Keratinocyte (primary cell): ENCODE measurements at regions not wholly inside any gene's neighbourhood (a gene's known extent, or its start where the extent isn't known, plus 50 kb on each side); places are given as distances from the start of the nearest gene placed in this dataset.

Experiments
- DNase-seq: peaks from one replicate; pipeline ENCODE4 v3.0.0-alpha.2; 2011; ENCODE audit warnings: low read depth, missing footprints, low spot score
- FAIRE-seq: peaks from 2 replicates; lab custom pipeline; 2011; peaks lifted over from hg19 to GRCh38; lab: Jason Lieb, UNC
- H2AFZ ChIP-seq: 2 replicates; pipeline ENCODE4 v1.6.0; 2012; ENCODE audit warnings: low read length, control low read depth, inconsistent platforms; ENCODE audit not compliant: control insufficient read depth
- H3K27ac ChIP-seq: 2 replicates; pipeline ENCODE4 v1.5.1; 2011; ENCODE audit warnings: low read length; ENCODE audit not compliant: control insufficient read depth, insufficient read depth
- H3K27me3 ChIP-seq: 3 replicates; pipeline ENCODE4 v1.6.0; 2011; ENCODE audit warnings: low read length; ENCODE audit not compliant: control insufficient read depth, insufficient read depth; ENCODE audit errors: extremely low read depth
- H3K36me3 ChIP-seq, 2 experiments: 2 replicates in 1 of 2; 3 replicates in 1 of 2; pipeline ENCODE4 v1.5.1; 2011; ENCODE audit warnings: low read length in 2 of 2, mild to moderate bottlenecking in 1 of 2; ENCODE audit not compliant: control insufficient read depth in 2 of 2, insufficient read depth in 2 of 2; ENCODE audit errors: extremely low read depth in 1 of 2
- H3K4me1 ChIP-seq: 3 replicates; pipeline ENCODE4 v1.5.1; 2011; ENCODE audit warnings: low read length; ENCODE audit not compliant: control insufficient read depth, insufficient read depth; ENCODE audit errors: extremely low read depth
- H3K4me2 ChIP-seq: 3 replicates; pipeline ENCODE4 v1.6.0; 2011; ENCODE audit warnings: low read depth, low read length; ENCODE audit not compliant: control insufficient read depth, insufficient read depth; ENCODE audit errors: extremely low read depth
- H3K4me3 ChIP-seq, 3 experiments: fragments of 200-600 bp in 1 of 3; sonication (generic) in 1 of 3; 2 replicates in 2 of 3; 3 replicates in 1 of 3; pipeline ENCODE4 v1.5.1; 2011 to 2016; ENCODE audit warnings: low read length in 3 of 3, mild to moderate bottlenecking in 3 of 3, control low read depth in 2 of 3, inconsistent platforms in 1 of 3, low read depth in 1 of 3, mixed read lengths in 1 of 3, mixed run types in 1 of 3, moderate library complexity in 1 of 3; ENCODE audit not compliant: control insufficient read depth in 2 of 3, insufficient read depth in 2 of 3; ENCODE audit errors: extremely low read depth in 1 of 3
- H3K79me2 ChIP-seq: 2 replicates; pipeline ENCODE4 v1.6.0; 2012; ENCODE audit warnings: low read length; ENCODE audit not compliant: control insufficient read depth, insufficient read depth
- H3K9ac ChIP-seq: 3 replicates; pipeline ENCODE4 v1.6.0; 2011; ENCODE audit warnings: low read length; ENCODE audit not compliant: control insufficient read depth, insufficient read depth; ENCODE audit errors: extremely low read depth
- H3K9me1 ChIP-seq: 3 replicates; pipeline ENCODE4 v1.6.0; 2011; ENCODE audit warnings: low read length; ENCODE audit not compliant: control insufficient read depth, insufficient read depth; ENCODE audit errors: extremely low read depth
- H3K9me3 ChIP-seq: 2 replicates; pipeline ENCODE4 v1.5.1; 2012; ENCODE audit warnings: low read depth, low read length; ENCODE audit not compliant: control insufficient read depth
- H4K20me1 ChIP-seq: 3 replicates; pipeline ENCODE4 v1.6.0; 2011; ENCODE audit warnings: low read length; ENCODE audit not compliant: control insufficient read depth, insufficient read depth; ENCODE audit errors: extremely low read depth
- CTCF ChIP-seq, 3 experiments: IDR thresholded peaks in 1 of 3; conservative IDR thresholded peaks in 1 of 3; optimal IDR thresholded peaks in 1 of 3; 2 replicates in 2 of 3; 3 replicates in 1 of 3; pipeline versions ENCODE3 to v1.5.1; 2011; ENCODE audit warnings: low read length in 3 of 3, mild to moderate bottlenecking in 3 of 3, moderate library complexity in 2 of 3, control low read depth in 1 of 3, inconsistent platforms in 1 of 3; ENCODE audit not compliant: insufficient read depth in 2 of 3; ENCODE audit errors: extremely low read depth in 1 of 3
- EZH2 ChIP-seq: IDR thresholded peaks from one replicate; pipeline ENCODE4 v1.6.1; 2012; ENCODE audit warnings: inconsistent platforms, mild to moderate bottlenecking, low read length, moderate library complexity
- dilution Hi-C: fragments of 300-500 bp; cut with MboI; formaldehyde crosslinking; loops from one replicate; pipeline ENCODE4 v1.7.0; 2020; ENCODE audit warnings: low sequenced_read_pairs; ENCODE audit not compliant: extremely low pct_ligation_motif_present

GRCh38 chr4:64756016-64756415 is 346.8 kb upstream of the TECRL start:
- H3K79me2 ChIP-seq = no peaks in the 10 kb centered on the region
- H3K4me2 ChIP-seq = no peak overlapping the region
- TF ChIP-seq EZH2 (no peak), CTCF (optimal IDR thresholded peaks at IDR 0.05 in 1 of 3, IDR thresholded peaks at IDR 0.05 in 1 of 3, conservative IDR thresholded peaks at IDR 0.05 in 1 of 3; ENCODE audit: extremely low read depth in 1 of 3, insufficient read depth in 2 of 3, low read length in 3 of 3) (no peak)
- peak; percentile 9 for DNase-seq
- no peaks in the 10 kb centered on the region for H3K9me1 ChIP-seq
- H3K4me1 ChIP-seq = no peaks in the 10 kb centered on the region
- FAIRE-seq = no peak
- H3K36me3 ChIP-seq = no peaks in the 10 kb centered on the region
- no peak overlapping the region for H3K9ac ChIP-seq
- H2AFZ ChIP-seq = peak overlapping the region; percentile 17
- dilution Hi-C loops = no loop called here
- no peaks in the 10 kb centered on the region for H3K27me3 ChIP-seq
- no peaks in the 10 kb centered on the region for H3K9me3 ChIP-seq
- H3K4me3 ChIP-seq = no peak overlapping the region
- H4K20me1 ChIP-seq = no peaks in the 10 kb centered on the region
- H3K27ac ChIP-seq = no peak overlapping the region

GRCh38 chr4:64747919-64748715 is 338.9 kb upstream of the TECRL start:
- no peak for DNase-seq
- dilution Hi-C loops = no loop called here
- no peak for FAIRE-seq

More at GRCh38 chr4:64747919-64748715, 338.9 kb upstream of the TECRL start:
- Histone ChIP-seq H4K20me1 (no peaks in the 10 kb centered on the region), H3K9me3 (no peaks in the 10 kb centered on the region), H3K9me1 (no peaks in the 10 kb centered on the region), H3K27me3 (no peaks in the 10 kb centered on the region), H3K36me3 (no peaks in the 10 kb centered on the region), H3K4me2 (no peak overlapping the region), H3K27ac (no peak overlapping the region), H3K79me2 (no peaks in the 10 kb centered on the region), H3K9ac (no peak overlapping the region), H3K4me1 (no peaks in the 10 kb centered on the region), H2AFZ (no peak overlapping the region), H3K4me3 (no peak overlapping the region)
- TF ChIP-seq CTCF (optimal IDR thresholded peaks at IDR 0.05 in 1 of 3, IDR thresholded peaks at IDR 0.05 in 1 of 3, conservative IDR thresholded peaks at IDR 0.05 in 1 of 3; ENCODE audit: extremely low read depth in 1 of 3, insufficient read depth in 2 of 3, low read length in 3 of 3) = no peak
- TF ChIP-seq EZH2 = no peak
